ENCODE measurements at regions not wholly inside any gene's neighbourhood (a gene's known extent, or its start where the extent isn't known, plus 50 kb on each side); places are given as distances from the start of the nearest gene placed in this dataset.

GRCh38 chr4:35124106-35124505, 1120.2 kb downstream of the ARAP2 start:
- no peak for DNase-seq

DNA sequence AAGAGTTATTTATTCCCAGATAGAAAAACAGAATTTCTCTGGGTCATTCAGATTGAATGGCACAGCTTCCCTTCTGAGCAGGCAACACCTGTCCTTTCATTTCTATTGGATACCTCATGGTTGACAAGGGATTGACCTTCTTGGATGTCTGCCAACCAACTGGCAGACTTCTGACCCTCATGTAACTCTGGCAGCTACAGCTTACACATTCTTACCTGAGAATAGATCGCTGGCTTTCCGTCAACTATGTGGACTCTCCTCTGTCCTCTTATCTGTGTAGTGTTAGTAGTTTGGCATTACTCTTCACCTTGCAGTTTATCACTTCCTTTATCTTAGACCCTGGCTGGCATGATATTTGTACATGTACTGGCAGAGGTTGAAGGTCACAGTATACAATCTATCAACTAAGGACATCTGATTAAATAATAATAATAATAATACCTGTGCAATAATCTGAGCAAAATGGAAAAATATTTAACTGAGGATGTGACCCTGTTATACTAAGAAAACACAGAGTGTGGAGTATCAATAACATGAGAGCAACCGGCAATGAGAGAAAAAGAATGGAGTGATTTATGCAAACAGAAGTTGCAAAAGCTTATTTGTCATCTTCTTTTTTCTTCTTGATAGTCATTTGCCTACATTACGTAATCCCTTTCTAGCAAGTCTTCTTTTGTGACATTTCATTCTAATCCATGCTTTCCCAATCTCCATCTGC, 1118.2 kb downstream of the ARAP2 start:
- DNase-seq = no peak

DNA sequence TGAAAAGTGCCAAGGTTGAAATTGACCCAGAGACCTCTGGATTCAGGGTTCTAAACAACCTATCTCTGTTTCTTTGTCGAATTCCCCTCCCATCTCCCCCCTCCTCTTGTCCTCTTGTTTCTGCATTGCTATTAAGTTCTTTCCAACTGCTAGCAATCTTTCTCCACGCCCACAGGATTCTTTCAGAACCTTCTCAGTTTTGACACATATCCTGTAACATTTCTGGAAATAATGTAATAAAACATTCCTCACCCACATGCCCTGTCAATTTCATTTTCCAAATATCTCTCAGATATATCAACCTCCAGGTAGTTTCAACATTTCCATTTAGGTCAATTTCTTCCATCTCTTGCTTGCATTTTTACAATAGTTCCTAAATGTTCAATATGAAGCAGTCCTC, 1105.9 kb downstream of the ARAP2 start:
- no peak for DNase-seq

- no peak for DNase-seq
Measured at GRCh38 chr4:35147761-35148160, 1096.6 kb downstream of the ARAP2 start.

- no peak for DNase-seq
Measured at GRCh38 chr4:35151816-35152572, 1092.3 kb downstream of the ARAP2 start.

DNA sequence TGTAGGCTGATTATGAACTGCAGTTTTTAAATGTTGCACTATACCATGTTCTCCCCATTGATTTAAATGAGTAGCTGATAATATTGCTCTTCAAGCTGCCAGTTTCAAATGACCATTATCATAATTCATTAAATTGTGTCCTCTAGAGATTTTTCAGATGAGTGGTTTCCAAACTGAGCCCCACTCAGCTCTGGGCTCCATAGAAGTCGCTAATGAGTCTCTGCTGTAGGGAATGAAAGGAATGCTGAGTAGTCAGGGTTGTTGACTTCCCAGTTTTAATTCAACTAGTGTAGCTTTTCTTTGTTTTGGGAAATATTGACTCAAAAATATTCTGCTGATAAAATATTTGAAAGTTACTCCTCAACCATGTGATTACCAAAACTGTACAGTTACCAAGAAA, 1081.1 kb downstream of the ARAP2 start:
- no peak for DNase-seq

- no peak for DNase-seq
Measured at GRCh38 chr4:35164063-35164462, 1080.3 kb downstream of the ARAP2 start.

DNA sequence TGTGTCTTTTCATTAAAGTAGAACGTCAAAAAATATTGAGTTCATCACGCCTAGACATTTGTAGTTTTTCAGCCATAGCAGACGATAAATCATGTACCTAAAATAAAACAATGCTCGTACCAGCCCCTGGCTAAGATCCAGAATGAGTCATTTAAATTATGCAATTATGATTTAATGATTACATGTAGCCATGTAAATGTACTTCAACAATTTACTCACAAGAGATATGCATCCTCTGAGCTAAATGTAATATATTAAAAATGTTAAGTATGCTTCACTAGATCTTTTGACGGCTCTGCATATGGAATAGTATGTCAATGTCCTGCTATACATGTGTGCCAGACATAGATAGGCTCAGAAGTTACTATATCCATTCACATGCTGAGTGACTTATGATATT, 1077.8 kb downstream of the ARAP2 start:
- no peak for DNase-seq

DNA sequence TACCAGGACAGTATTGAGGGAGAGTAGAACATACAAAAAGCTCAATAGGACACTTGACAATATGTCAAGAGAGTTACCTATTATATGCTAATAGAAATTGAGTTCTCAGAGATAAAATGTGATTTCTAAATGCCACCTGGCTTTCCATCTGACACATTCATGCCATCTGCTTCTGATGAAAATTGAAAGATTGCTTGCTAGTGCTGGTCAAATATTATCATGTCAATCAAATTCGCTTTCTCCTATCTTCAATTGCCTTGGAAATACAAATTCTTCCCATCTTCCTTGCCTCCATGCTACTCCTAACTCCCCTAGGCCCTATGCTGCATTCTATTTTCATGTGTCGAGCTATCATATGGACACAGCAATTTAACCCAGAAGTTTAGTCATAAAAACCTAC, 1076.9 kb downstream of the ARAP2 start:
- no peak for DNase-seq

GRCh38 chr4:35175487-35175886, 1068.8 kb downstream of the ARAP2 start:
- DNase-seq = no peak

- DNase-seq = no peak
Measured at GRCh38 chr4:35175894-35176293, 1068.4 kb downstream of the ARAP2 start.

DNA sequence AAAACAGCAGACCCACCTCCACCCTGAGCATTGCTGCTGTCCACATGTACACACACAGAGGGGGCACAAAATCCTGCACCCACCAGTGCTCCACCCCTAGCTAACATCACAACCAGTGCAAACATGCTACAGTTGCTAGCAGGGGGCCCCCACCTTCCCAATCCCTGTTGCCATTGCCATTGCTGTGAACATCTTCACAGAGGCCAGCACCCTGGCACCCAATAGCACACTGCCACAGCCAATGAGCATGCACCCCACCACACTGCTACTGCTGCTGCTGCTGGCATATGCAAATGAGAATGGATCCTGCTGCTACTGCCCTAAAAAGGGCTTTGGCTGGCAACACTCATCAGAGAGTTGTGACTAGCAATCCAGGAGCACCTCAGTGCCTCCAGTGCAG, 1061.9 kb downstream of the ARAP2 start:
- DNase-seq = no peak

DNA sequence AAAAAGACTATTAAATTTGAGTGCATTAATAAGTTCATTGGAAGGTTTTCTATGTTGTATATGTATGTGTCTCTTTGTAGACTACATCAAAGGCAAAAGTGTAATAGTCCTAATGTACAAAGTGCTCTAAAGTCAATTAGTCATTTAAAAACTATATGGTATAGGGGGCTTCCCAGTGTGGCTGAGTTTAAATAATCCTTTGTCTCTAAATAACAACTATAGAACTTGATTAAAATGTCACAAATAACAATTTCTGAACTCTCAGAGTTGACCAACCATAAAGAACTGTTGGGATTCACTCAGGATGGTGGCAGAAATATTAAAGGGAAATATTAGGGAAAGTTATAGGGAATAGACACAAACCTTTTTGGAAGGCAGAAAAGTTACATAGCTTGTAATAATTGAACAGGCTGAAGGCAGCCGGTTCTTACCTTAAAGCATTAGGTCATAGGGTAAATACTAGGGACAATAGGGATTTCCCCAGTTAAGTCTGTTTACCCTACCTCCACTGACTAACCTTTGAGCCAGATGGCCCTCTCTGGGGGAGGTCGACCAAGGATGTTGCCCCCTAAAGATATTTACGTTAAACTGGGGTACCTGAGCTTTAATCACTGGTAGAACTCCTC, 1054.2 kb downstream of the ARAP2 start:
- DNase-seq = no peak

DNA sequence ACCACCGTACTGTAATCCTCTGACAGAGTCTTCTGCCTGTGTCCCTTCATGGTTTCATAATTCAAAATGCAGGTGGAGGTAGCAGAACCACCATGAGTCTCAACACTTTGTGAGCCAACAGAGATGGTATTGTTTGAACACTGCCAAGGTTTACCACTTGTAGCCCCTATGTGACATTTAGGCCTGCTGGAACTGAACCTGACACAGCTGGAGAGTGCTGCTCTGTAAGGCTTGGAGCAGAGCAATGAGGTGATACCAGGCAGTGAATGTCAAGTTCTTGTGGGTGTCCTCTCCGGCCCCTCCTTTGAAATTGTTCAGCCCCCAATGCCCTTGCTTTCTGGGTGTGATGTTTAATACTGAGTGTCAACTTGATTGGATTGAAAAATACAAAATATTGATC, 1042.9 kb downstream of the ARAP2 start:
- no peak for DNase-seq

DNA sequence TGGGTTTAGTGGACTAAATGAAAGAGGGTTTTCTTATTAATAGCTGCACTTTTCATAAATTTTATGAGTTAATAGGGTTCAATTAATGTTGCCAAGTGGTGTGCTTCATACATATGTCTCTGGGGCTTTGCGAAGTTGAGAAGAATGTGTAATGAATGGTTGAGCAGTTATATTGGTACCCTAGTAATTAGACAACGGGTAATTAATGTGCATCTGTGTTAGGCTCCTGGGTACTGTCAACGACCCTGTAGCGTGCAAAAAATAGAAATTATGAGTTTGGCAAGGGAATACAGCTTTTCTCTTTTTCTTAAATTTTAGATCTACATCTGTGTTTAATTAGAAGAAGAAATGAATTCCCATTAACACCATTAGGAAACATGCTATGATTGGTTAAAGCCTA, 1027.7 kb downstream of the ARAP2 start:
- no peak for DNase-seq

- DNase-seq = no peak
Measured at GRCh38 chr4:35217331-35217730, 1027.0 kb downstream of the ARAP2 start.

DNA sequence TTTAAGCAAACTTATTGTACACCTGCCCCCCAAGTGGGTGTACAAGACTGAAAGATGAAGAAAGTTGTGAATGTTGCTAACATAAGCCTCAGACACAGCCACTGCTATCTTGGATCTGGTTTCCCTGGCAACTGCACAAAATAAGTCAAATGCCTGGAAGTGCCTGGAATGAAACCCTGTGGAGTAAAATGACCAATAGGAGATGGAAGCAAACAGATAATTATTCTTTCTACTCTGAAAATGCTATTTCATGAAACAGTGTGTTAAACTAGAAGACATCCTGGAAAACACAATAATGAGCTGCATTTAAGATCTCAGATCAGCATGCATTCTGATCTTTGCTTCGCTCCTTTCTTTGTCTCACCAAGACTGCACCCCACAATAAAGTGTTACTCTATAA, 1016.0 kb downstream of the ARAP2 start:
- no peak for DNase-seq

GRCh38 chr4:35229021-35229420, 1015.3 kb downstream of the ARAP2 start:
- no peak for DNase-seq

DNA sequence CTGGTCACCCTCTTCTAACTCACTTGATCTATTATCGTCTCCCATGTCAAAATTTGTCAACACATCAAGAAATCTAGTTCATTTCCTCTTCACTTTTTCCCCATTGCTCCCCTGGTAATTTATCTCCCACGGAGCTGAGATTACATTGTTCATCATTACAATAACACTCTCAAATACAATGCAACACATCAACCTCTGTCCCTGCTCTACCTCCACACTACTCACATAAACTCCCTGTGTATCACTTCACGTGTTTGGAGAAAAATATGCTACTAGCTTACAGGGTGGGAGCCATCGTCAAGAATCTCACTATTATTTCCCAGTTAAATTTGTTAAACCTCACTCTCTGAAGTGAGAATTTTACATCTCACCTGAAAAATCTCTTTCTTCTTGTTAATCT, 1006.4 kb downstream of the ARAP2 start:
- no peak for DNase-seq

DNA sequence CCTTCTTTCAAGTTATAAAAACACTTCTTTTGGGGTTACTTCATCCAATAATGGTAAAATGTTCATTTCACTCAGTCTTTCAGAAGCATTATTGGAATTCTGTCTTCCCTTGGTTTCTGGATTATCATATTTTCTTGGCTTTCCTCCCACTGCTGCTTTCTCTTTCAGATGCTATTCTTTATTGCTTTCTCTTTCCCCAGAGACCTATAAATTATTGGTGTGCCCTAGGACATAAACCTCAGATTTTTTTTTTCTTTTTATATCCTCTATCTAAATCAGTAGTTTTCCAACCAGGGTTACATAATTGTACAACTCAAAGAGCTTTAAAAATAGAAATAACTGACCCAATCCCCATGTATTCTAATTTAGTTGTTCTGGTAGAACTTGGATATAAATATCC, 1005.5 kb downstream of the ARAP2 start:
- DNase-seq = no peak

GRCh38 chr4:35246493-35246892, 997.8 kb downstream of the ARAP2 start:
- DNase-seq = no peak

GRCh38 chr4:35247047-35247446, 997.3 kb downstream of the ARAP2 start:
- no peak for DNase-seq

DNA sequence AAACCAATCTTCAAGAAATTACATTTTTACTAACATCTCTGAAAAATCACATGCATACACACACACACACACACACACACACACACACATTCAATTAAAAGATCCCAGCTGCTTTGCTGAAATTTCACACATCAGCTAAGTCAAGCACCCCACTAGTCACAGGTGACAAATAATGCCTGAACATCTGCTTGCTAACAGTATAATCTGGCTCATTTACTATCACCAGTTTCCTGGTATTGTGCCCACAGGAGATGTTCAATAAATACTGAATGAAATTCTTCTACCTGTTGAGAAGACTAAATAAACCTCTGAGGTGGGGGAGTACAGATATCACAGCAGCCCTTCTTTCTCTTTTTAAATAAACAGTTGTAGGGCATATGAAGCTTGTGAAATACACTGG, 994.0 kb downstream of the ARAP2 start:
- no peak for DNase-seq

- no peak for DNase-seq
Measured at GRCh38 chr4:35250761-35251160, 993.6 kb downstream of the ARAP2 start.

All from activated CD4-positive, CD25-positive, alpha-beta regulatory T cell (primary cell).